Left ventricle myocardium superior (tissue), 1 donor: ENCODE measurements at regions not wholly inside any gene's neighbourhood (a gene's known extent, or its start where the extent isn't known, plus 50 kb on each side); places are given as distances from the start of the nearest gene placed in this dataset.
"Not testable (repeated sequence)": the region's sequence is repeated elsewhere in the genome, so short reads cannot be mapped to it uniquely, and the experiment has no call there.

Source experiments
- ATAC-seq: fragments of 200-7000 bp; cut with Tn5 transposase; one replicate; pipeline ENCODE4 v1.9.1; 2020; ENCODE audit warnings: mild to moderate bottlenecking, moderate library complexity
- DNase-seq: peaks from one replicate; pipeline ENCODE4 v3.0.0-alpha.2; 2020
- intact Hi-C: fragments of 100-400 bp; cut with micrococcal nuclease; formaldehyde crosslinking; loops from one replicate; pipeline ENCODE4 v1.11.0; 2022
- donor health status: DM: no; HTN: yes; CAD: no; lungs with severe emphysema.

- ATAC-seq, result peak; percentile 26
- DNase-seq, result no peak
- intact Hi-C loops, result no loop called here
Observed at GRCh38 chr10:11670381-11670780, 58.9 kb upstream of the USP6NL start.

DNA sequence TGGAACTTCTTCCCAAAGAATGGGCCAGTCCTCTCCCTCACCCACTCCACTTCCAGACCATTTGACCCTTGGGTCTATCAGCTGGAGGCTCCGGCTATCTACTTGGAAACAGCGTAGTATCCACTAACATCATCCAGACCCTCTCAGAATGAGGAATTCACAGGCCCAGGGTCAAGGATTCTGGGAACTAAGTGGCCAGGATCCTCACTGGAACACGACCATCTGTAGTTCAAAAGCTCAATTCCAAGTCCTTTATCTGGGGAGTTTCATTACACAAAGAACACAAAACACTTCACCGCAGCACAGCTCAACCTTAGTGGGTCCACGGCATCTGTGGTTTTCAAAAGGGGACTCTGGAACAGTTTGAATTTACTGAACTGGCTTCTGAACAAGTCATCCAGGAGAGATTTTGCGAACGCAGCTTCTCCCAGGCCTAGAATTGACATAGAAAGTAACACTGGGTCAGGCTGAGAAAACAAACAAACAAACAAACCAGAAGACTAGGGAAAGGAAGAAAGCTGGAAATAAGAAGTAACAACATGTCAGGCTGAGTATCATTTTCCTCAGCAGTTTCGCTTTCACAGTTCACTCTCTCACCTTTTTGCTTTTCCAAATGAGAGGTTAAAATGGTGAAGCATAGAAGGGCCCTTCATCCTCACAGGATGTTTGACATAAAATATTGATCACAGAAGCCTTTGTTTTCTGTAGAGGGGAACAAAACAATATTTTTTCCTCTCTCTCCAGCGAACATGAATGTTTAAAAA is 57.6 kb upstream of the USP6NL start:
- DNase-seq, result no peak
- intact Hi-C loops, result no loop called here
- no peak for ATAC-seq

DNA sequence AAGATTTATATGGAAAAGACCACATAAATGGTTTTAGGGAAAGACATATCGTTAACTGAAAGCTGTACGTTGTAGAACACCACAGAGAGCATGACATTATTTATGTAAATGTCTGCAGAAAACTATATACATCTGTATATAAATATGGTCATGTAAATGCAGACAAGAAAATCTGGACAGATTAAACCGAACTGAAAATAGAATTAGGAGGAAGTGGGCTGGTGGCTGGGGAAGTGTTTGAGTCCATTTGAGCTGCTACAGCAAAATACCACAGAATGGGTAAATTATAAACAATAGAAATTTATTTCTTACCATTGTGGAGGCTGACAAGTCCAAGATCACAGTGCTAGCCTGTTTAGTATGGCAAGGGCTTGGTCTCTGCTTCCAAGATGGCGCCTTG is 56.3 kb upstream of the USP6NL start:
- no peak for ATAC-seq
- DNase-seq, result no peak
- intact Hi-C loops, result no loop called here

GRCh38 chr10:11663763-11664555 is 52.5 kb upstream of the USP6NL start:
- intact Hi-C loops, result no loop called here
- no peak for ATAC-seq

DNA sequence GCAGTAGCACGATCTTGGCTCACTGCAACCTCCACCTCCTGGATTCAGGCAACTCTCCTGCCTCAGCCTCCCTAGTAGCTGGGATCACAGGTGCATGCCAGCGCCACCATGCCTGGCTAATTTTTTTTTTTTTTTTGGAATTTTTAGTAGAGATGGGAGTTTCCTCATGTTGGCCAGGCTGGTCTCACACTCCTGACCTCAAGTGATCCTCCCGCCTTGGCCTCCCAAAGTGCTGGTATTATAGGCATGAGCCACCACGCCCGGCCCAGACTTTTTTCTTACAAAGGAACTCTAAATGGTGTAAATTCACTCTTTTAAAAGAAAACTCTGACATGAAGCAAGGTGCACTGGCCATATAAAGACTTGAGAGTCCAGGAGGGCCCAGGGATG is 51.7 kb upstream of the USP6NL start:
- DNase-seq, intact Hi-C loops, ATAC-seq: not testable (repeated sequence)

More at GRCh38 chr10:11663763-11664555, 52.5 kb upstream of the USP6NL start:
- DNase-seq, result no peak

DNA sequence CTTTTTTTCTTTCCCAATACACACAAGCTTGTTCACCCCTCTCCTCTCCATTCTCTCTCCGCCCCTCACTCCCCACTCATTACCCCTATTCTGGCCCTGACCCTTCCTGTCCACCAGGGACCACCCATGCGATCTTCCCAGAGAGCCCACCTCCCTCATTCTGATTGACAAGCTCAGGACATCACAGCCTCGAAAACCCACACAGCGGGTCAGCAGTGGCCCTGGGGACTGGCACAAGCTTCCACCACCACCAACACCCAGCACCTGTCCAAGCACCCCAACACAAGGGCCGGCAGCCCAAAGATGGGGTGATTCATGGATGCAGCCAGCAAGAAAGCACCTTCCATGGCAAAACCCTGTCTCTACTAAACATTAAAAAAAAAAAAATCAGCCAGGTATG is 50.0 kb upstream of the USP6NL start:
- intact Hi-C loops, result no loop called here
- ATAC-seq, result no peak
- DNase-seq, result no peak
